ENCODE measurements at regions not wholly inside any gene's neighbourhood (a gene's known extent, or its start where the extent isn't known, plus 50 kb on each side); places are given as distances from the start of the nearest gene placed in this dataset.

DNA sequence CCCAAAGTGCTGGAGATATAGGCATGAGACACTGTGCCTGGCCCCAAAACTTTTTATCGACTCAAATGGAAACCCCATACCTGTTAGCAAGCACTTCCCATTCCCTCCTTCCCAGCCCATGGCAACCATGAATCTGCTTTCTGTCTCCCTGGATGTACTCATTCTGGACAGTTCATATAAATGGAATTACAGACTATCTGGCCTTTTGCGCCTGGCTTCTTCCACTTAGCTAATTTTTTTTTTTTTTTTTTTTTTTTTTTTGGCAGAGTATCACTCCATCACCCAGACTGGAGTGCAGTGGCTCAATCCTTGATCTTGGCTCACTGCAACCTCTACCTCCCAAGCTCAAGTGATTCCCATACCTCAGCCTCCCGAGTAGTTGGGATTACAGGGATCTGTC is 134.5 kb upstream of the MED13L start:
- TF ChIP-seq CTCF (IDR thresholded peaks at IDR 0.05) (no peak), POLR2AphosphoS5 (IDR thresholded peaks at IDR 0.05; ENCODE audit: low read depth, low read length) (no peak), TCF7L2 (IDR thresholded peaks at IDR 0.05; ENCODE audit: low read depth, low read length) (no peak)
- TF ChIP-seq, protein P1, sequence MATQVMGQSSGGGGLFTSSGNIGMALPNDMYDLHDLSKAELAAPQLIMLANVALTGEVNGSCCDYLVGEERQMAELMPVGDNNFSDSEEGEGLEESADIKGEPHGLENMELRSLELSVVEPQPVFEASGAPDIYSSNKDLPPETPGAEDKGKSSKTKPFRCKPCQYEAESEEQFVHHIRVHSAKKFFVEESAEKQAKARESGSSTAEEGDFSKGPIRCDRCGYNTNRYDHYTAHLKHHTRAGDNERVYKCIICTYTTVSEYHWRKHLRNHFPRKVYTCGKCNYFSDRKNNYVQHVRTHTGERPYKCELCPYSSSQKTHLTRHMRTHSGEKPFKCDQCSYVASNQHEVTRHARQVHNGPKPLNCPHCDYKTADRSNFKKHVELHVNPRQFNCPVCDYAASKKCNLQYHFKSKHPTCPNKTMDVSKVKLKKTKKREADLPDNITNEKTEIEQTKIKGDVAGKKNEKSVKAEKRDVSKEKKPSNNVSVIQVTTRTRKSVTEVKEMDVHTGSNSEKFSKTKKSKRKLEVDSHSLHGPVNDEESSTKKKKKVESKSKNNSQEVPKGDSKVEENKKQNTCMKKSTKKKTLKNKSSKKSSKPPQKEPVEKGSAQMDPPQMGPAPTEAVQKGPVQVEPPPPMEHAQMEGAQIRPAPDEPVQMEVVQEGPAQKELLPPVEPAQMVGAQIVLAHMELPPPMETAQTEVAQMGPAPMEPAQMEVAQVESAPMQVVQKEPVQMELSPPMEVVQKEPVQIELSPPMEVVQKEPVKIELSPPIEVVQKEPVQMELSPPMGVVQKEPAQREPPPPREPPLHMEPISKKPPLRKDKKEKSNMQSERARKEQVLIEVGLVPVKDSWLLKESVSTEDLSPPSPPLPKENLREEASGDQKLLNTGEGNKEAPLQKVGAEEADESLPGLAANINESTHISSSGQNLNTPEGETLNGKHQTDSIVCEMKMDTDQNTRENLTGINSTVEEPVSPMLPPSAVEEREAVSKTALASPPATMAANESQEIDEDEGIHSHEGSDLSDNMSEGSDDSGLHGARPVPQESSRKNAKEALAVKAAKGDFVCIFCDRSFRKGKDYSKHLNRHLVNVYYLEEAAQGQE (IDR thresholded peaks at IDR 0.05; ENCODE audit: insufficient read depth in 1 of 2, low read depth in 2 of 2, low read length in 1 of 2), result no peak

Data from Panc1 (cell line).